ENCODE measurements at regions not wholly inside any gene's neighbourhood (a gene's known extent, or its start where the extent isn't known, plus 50 kb on each side); places are given as distances from the start of the nearest gene placed in this dataset.

GRCh38 chr2:234426616-234427015 lies 70.3 kb downstream of the ARL4C start:
- TF ChIP-seq POLR2AphosphoS5 (IDR thresholded peaks at IDR 0.05; ENCODE audit: borderline replicate concordance, low read depth, low read length) (no peak), EZH2 (IDR thresholded peaks at IDR 0.05) (no peak), FOXP2 (optimal IDR thresholded peaks at IDR 0.05; ENCODE audit: control extremely low read depth, extremely low read length, insufficient read depth) (no peak)
